IPS-15b (cell line): ENCODE measurements at regions not wholly inside any gene's neighbourhood (a gene's known extent, or its start where the extent isn't known, plus 50 kb on each side); places are given as distances from the start of the nearest gene placed in this dataset.

ENCODE experiments used
- H3K27me3 ChIP-seq: one replicate; pipeline ENCODE4 v1.6.1; 2013; ENCODE audit warnings: low read length; ENCODE audit not compliant: control insufficient read depth, insufficient read depth
- H3K36me3 ChIP-seq: one replicate; pipeline ENCODE4 v1.6.1; 2013; ENCODE audit warnings: low read length; ENCODE audit not compliant: control insufficient read depth, insufficient read depth
- H3K4me1 ChIP-seq: one replicate; pipeline ENCODE4 v1.6.1; 2013; ENCODE audit warnings: mild to moderate bottlenecking, low read length; ENCODE audit not compliant: control insufficient read depth, insufficient read depth
- H3K4me3 ChIP-seq: one replicate; pipeline ENCODE4 v1.5.1; 2013; ENCODE audit warnings: low read depth, low read length
- H3K9ac ChIP-seq: one replicate; pipeline ENCODE4 v1.6.1; 2013; ENCODE audit warnings: low read depth, mild to moderate bottlenecking, low read length
- H3K9me3 ChIP-seq: one replicate; pipeline ENCODE4 v1.6.1; 2013; ENCODE audit warnings: mild to moderate bottlenecking, low read length; ENCODE audit not compliant: control insufficient read depth, insufficient read depth

DNA sequence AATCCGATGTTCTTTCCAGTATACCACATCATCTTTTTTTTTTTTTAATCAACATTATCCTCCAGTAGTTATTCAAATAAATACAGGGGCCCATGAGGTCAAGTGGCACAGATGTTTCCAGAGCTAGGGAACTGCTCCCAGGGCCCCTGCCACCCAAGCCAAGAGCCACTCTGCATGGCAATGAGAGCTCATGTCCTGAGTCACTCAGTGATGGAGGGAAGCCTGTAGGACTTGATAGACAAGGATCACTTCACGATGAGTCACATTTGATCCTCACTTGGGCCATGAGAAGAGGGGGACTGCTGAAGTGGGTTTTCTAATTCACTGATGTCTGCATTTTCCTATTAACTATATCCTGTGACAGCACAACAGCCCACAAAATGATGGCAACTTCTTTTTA is 127.0 kb upstream of the PKDCC start:
- no peaks in the 10 kb centered on the region for H3K4me1 ChIP-seq
- H3K9me3 ChIP-seq = no peaks in the 10 kb centered on the region
- no peak overlapping the region for H3K9ac ChIP-seq
- H3K4me3 ChIP-seq = no peak overlapping the region
- no peaks in the 10 kb centered on the region for H3K36me3 ChIP-seq
- no peaks in the 10 kb centered on the region for H3K27me3 ChIP-seq

DNA sequence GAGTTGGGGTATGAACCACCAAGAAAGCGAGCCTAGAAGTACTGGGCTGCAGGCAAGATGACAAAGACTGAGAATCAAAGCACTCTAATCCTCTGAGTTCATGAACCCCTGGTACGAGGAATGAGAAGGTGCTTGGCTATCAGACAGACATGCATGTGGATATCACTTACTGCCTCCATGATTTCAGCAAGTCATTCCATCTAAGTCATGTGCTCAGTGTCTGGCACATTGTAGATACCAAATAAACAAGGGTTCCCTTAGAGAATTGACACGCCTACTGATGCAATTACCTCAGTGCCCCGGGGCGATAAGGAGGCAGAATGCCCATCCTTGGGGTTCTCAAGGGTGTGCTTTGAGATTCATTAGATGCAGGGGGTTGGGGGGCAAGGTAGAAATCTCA is 125.6 kb upstream of the PKDCC start:
- Histone ChIP-seq H3K9me3 (no peaks in the 10 kb centered on the region), H3K36me3 (no peaks in the 10 kb centered on the region), H3K9ac (no peak overlapping the region), H3K4me1 (no peaks in the 10 kb centered on the region), H3K4me3 (no peak overlapping the region), H3K27me3 (no peaks in the 10 kb centered on the region)

DNA sequence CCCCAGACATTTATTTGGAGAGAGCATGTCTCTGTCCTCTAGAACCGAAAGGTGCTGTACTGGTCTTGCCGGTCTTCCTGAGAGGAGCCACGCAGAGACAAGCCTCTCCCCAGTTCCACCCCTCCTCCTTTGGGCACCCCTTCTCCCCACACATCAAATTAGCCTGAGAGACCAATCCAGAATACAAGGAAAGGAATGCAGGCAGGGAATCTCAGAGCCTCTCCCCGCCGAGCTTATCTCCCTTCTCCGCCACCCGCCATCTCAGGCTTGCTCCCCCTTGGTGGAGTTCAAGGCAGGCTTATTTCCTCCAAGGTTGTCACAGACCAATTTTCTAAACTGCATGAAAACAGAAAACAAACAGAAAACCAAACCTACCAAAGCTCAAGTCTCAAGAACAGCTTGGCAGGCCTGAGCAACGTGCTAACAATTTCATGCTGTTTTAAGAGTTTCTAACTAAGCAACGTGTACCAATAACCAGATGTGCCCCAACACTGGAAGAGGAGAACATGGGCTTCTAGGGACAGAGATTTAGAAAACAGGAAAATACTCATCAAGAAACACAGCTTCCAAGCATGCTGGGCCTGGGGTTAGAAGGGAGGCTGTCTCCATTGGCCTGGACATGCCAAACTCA is 124.5 kb upstream of the PKDCC start:
- Histone ChIP-seq H3K27me3 (no peaks in the 10 kb centered on the region), H3K36me3 (no peaks in the 10 kb centered on the region), H3K9ac (no peak overlapping the region), H3K4me3 (no peak overlapping the region), H3K4me1 (no peaks in the 10 kb centered on the region), H3K9me3 (no peaks in the 10 kb centered on the region)

DNA sequence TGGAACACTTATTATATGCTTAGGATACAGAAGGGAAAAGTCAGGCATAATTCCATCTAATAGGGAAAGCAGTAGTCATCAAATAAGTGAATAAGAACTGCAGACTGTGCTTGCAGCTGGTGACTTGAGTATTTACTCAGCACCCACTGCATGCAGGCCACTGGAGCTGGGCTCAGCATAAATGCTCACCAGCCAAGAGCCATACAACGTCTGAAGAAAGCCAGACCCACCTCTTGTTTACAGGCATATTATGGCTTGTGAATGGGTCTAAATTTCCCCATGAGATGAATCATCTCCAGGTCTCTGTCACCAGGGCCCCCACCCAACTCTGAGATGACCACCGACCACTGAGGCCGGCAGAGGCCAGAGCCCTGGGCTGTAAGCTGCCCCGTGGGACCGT is 123.8 kb upstream of the PKDCC start:
- H3K9me3 ChIP-seq = no peaks in the 10 kb centered on the region
- no peaks in the 10 kb centered on the region for H3K4me1 ChIP-seq
- H3K27me3 ChIP-seq = no peaks in the 10 kb centered on the region
- no peak overlapping the region for H3K9ac ChIP-seq
- no peaks in the 10 kb centered on the region for H3K36me3 ChIP-seq
- H3K4me3 ChIP-seq = no peak overlapping the region

DNA sequence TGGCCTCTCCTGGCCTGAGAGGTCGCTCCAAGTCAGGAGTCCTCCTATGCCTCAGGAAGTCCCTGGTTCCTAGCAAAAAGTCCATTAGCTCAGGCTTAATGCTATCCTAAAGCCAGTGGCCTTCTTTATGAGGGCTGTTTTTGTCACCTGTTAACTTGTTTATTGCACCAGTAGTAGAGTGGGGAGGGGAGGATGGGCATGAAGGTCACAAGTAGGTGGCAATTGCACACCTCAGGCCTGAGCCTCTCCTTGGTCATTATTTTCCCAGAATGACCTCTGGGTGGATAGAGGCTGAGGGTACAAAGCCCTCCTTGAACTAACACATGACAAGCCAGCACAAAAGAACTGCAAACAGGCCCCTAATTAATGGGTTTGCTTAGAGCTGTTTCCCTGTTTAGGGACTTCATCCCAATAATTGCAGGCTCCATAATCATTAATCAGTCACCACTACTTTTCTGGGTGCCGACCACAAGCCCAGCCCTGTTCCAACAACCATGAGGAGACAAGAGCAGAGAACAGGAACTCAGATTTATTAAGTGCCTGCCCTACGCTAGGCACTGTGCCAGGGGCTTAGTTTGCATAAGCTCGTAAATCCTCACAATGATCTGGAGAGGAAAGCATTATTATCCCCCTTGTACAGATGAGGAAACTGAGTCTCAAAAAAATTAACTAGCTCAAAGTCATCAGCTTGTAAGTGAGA is 123.0 kb upstream of the PKDCC start:
- H3K27me3 ChIP-seq = no peaks in the 10 kb centered on the region
- H3K9ac ChIP-seq = no peak overlapping the region
- H3K4me3 ChIP-seq = no peak overlapping the region
- H3K4me1 ChIP-seq = no peaks in the 10 kb centered on the region
- no peaks in the 10 kb centered on the region for H3K36me3 ChIP-seq
- no peaks in the 10 kb centered on the region for H3K9me3 ChIP-seq

DNA sequence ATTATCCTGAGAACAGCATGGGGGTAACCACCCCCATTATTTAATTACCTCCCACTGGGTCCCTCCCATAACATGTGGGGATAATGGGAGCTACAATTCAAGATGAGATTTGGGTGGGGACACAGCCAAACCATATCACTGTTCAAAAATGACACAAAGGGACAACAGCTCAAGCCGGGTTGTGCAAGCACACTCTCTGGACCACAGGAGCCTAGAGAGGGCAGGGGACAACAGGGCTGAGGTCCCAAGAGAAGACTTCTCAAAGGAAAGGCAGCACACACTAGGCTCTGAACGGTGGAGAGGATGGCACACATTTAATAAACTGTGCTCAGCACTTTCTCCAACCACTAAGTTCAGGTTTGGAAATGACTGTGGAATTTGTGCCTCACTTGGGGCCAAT is 122.1 kb upstream of the PKDCC start:
- Histone ChIP-seq H3K36me3 (no peaks in the 10 kb centered on the region), H3K27me3 (no peaks in the 10 kb centered on the region), H3K9ac (no peak overlapping the region), H3K4me3 (no peak overlapping the region), H3K9me3 (no peaks in the 10 kb centered on the region), H3K4me1 (no peaks in the 10 kb centered on the region)

DNA sequence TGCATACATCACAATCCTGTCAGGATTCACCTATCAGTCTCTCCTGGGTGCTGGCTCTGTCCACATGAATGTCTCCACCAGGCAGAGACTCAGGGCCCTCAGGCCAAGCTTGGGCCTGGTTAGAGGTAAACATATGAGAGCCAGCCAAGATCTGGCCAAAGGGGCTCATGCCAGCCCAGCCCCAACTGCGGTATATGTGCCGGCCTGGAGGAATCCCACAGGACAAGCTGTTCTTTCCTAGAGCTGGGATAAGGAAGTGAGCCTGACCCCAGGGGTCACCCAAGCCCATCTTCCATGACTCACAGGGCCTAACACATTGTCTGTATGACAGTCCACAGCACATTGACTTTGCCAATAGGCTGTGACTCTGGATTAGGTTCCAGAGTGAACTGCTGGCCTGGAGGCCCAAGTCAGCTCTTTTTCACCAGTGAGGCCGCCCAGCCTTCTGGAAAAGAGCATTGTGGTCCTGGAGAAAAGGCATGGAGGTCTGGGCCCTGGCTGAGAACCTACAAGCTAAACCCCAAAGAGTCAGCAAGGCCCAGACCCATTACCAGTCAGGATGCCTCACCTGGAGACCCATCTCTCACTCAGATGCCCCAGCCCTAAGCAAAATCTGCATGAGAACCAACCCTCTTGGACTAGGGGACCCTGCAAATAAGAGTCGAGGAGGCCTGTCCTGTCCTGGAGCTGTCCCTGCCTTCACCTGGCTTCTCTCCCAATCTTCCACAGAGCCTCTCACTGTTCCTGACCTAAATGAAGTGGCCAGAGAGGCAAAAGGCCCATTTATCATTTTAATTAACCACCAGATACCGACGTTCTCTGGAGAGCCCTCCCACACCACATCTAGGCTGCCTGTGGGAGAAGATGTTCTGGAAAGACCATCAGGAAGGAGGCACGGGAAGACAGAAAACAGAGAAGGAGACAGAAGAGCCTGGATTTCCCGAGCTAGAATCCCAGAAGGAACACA is 120.9 kb upstream of the PKDCC start:
- Histone ChIP-seq H3K4me1 (no peaks in the 10 kb centered on the region), H3K27me3 (no peaks in the 10 kb centered on the region), H3K36me3 (no peaks in the 10 kb centered on the region), H3K9ac (no peak overlapping the region), H3K4me3 (no peak overlapping the region), H3K9me3 (no peaks in the 10 kb centered on the region)

DNA sequence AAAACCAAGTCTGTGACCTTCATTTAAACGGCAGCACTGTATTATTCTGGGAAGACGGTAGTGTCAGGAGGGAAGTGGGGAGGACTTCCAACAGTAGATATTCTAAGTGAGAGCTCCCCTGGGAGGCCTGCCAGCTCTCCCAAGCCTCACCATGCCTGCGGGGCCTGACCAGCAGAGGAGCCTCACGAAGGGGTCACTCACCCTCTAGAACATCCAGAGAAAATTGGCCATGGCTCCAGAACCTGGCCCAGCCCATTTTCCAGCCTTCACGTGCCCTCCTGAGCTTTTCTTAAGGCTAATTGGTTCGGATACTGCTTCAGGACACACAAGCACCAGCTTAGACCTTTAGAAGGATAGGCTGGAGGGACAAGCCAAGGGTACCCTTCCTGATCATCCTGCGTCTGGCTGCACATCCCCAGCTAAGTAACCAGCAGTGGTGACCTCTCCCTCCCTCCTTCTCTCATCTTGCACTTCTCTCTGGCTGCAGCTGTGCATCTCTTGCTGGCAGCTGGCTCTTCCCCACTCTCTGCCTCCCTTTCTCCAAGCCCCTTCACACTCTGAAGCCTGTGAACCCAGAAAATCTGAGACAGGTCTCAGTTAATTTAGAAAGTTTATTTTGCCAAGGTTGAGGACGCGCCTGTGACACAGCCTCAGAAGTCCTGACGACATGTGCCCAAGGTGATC is 120.1 kb upstream of the PKDCC start:
- no peaks in the 10 kb centered on the region for H3K4me1 ChIP-seq
- H3K9me3 ChIP-seq = no peaks in the 10 kb centered on the region
- H3K4me3 ChIP-seq = no peak overlapping the region
- H3K36me3 ChIP-seq = no peaks in the 10 kb centered on the region
- no peak overlapping the region for H3K9ac ChIP-seq
- H3K27me3 ChIP-seq = no peaks in the 10 kb centered on the region

DNA sequence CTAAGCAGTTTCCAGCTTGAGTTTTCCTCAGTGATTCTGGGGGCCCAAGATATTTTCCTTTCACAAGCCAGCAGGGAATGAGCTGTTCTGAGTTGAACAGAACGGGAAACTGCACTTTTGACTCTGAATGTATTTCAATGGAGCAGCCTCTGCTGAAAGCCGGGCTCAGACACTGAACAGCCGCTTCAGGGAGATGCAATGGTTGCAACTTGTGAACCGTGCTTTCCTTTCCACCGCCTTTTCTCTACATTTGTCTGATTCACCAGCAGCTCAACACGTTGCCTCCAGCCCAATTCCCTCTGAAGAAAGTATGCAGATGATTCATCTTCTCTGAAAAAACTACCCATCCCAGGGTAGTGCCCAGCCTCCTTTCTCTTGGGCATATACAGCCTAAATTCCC is 119.3 kb upstream of the PKDCC start:
- H3K36me3 ChIP-seq = no peaks in the 10 kb centered on the region
- no peaks in the 10 kb centered on the region for H3K27me3 ChIP-seq
- H3K9me3 ChIP-seq = no peaks in the 10 kb centered on the region
- no peaks in the 10 kb centered on the region for H3K4me1 ChIP-seq
- no peak overlapping the region for H3K4me3 ChIP-seq
- H3K9ac ChIP-seq = no peak overlapping the region

DNA sequence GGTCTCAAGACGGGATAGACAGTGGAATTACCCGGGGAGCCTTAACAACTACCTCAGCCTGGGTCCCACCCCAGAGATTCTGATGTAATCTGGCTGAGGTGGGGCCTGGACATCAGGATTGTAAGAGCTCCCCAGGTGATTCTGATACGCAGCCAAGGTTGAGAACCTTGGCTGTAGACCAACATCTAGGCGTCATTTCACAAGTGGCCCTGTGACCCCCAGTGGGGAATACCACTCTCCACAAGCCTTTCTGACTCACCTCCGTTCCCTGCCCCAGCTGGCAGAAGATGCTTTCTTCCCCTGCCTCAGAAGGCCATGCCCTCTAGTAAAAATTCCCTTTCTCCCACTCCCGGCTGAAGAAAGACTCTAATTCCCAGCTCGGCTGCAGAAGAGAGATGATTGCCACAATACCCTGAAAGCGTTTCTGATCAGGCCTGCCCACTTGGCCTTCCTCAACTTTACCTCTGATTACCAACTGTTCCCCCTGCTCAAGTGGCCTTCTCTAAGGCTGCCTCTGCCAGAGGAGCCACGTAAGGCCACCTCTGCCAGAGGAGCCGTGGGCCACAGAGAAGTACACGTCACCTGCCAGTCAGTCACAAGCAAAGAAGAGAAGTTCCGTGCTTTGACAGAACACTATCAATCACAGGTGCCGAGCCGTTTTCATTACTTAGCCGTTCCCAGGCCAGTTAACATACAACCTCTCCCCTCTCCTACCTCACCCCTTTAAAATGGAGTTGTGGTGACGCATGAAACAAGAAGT is 116.8 kb upstream of the PKDCC start:
- Histone ChIP-seq H3K27me3 (no peaks in the 10 kb centered on the region), H3K4me3 (no peak overlapping the region), H3K4me1 (no peaks in the 10 kb centered on the region), H3K9me3 (no peaks in the 10 kb centered on the region), H3K9ac (no peak overlapping the region), H3K36me3 (no peaks in the 10 kb centered on the region)
